ENCODE measurements at regions not wholly inside any gene's neighbourhood (a gene's known extent, or its start where the extent isn't known, plus 50 kb on each side); places are given as distances from the start of the nearest gene placed in this dataset.

DNA sequence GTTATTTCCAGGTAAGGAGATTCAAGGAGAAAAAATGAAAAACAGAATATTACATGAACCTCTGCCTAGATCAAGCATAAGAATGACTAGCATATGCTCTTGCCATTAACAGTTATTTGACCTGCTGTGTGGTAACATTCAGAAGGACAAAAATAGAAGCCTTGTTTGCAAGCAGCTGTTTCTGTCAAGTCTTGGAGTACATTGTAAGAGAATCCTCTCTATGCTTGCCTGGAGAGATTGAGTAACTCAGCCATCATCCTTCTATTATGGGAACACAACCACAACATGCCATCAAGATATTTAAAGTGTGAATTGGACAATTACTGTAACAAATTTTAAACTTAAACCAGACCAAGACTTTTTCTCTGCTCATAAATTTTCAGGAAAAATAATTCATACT lies 1054.4 kb downstream of the NLGN4Y start:
- no peaks in the 10 kb centered on the region for H3K36me3 ChIP-seq (ENCODE audit: insufficient read depth)
- peaks cover 2% of the 10 kb centered on the region; the same call in 1 of the 3 replicates for H3K9me3 Mint-ChIP-seq
- TF ChIP-seq, protein P1, sequence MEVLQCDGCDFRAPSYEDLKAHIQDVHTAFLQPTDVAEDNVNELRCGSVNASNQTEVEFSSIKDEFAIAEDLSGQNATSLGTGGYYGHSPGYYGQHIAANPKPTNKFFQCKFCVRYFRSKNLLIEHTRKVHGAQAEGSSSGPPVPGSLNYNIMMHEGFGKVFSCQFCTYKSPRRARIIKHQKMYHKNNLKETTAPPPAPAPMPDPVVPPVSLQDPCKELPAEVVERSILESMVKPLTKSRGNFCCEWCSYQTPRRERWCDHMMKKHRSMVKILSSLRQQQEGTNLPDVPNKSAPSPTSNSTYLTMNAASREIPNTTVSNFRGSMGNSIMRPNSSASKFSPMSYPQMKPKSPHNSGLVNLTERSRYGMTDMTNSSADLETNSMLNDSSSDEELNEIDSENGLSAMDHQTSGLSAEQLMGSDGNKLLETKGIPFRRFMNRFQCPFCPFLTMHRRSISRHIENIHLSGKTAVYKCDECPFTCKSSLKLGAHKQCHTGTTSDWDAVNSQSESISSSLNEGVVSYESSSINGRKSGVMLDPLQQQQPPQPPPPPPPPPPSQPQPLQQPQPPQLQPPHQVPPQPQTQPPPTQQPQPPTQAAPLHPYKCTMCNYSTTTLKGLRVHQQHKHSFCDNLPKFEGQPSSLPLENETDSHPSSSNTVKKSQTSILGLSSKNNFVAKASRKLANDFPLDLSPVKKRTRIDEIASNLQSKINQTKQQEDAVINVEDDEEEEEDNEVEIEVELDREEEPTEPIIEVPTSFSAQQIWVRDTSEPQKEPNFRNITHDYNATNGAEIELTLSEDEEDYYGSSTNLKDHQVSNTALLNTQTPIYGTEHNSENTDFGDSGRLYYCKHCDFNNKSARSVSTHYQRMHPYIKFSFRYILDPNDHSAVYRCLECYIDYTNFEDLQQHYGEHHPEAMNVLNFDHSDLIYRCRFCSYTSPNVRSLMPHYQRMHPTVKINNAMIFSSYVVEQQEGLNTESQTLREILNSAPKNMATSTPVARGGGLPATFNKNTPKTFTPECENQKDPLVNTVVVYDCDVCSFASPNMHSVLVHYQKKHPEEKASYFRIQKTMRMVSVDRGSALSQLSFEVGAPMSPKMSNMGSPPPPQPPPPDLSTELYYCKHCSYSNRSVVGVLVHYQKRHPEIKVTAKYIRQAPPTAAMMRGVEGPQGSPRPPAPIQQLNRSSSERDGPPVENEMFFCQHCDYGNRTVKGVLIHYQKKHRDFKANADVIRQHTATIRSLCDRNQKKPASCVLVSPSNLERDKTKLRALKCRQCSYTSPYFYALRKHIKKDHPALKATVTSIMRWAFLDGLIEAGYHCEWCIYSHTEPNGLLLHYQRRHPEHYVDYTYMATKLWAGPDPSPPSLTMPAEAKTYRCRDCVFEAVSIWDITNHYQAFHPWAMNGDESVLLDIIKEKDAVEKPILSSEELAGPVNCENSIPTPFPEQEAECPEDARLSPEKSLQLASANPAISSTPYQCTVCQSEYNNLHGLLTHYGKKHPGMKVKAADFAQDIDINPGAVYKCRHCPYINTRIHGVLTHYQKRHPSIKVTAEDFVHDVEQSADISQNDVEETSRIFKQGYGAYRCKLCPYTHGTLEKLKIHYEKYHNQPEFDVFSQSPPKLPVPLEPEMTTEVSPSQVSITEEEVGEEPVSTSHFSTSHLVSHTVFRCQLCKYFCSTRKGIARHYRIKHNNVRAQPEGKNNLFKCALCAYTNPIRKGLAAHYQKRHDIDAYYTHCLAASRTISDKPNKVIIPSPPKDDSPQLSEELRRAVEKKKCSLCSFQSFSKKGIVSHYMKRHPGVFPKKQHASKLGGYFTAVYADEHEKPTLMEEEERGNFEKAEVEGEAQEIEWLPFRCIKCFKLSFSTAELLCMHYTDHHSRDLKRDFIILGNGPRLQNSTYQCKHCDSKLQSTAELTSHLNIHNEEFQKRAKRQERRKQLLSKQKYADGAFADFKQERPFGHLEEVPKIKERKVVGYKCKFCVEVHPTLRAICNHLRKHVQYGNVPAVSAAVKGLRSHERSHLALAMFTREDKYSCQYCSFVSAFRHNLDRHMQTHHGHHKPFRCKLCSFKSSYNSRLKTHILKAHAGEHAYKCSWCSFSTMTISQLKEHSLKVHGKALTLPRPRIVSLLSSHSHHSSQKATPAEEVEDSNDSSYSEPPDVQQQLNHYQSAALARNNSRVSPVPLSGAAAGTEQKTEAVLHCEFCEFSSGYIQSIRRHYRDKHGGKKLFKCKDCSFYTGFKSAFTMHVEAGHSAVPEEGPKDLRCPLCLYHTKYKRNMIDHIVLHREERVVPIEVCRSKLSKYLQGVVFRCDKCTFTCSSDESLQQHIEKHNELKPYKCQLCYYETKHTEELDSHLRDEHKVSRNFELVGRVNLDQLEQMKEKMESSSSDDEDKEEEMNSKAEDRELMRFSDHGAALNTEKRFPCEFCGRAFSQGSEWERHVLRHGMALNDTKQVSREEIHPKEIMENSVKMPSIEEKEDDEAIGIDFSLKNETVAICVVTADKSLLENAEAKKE (CRISPR knock-in tag; IDR thresholded peaks at IDR 0.05) = no peak
- no peak for TF ChIP-seq CREB1 (CRISPR knock-in tag; IDR thresholded peaks at IDR 0.05; ENCODE audit: low read depth)
- no peak for TF ChIP-seq JUNB (IDR thresholded peaks at IDR 0.05; ENCODE audit: unreplicated experiment)
- TF ChIP-seq, protein P2, sequence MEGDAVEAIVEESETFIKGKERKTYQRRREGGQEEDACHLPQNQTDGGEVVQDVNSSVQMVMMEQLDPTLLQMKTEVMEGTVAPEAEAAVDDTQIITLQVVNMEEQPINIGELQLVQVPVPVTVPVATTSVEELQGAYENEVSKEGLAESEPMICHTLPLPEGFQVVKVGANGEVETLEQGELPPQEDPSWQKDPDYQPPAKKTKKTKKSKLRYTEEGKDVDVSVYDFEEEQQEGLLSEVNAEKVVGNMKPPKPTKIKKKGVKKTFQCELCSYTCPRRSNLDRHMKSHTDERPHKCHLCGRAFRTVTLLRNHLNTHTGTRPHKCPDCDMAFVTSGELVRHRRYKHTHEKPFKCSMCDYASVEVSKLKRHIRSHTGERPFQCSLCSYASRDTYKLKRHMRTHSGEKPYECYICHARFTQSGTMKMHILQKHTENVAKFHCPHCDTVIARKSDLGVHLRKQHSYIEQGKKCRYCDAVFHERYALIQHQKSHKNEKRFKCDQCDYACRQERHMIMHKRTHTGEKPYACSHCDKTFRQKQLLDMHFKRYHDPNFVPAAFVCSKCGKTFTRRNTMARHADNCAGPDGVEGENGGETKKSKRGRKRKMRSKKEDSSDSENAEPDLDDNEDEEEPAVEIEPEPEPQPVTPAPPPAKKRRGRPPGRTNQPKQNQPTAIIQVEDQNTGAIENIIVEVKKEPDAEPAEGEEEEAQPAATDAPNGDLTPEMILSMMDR (conservative IDR thresholded peaks at IDR 0.05; ENCODE audit: low read depth in 2 of 2) = no peak
- TF ChIP-seq NANOG (IDR thresholded peaks at IDR 0.05; ENCODE audit: borderline replicate concordance) = no peak
- no peak for TF ChIP-seq POLR2AphosphoS5 (IDR thresholded peaks at IDR 0.05; ENCODE audit: low read depth)
- TF ChIP-seq, protein P3, sequence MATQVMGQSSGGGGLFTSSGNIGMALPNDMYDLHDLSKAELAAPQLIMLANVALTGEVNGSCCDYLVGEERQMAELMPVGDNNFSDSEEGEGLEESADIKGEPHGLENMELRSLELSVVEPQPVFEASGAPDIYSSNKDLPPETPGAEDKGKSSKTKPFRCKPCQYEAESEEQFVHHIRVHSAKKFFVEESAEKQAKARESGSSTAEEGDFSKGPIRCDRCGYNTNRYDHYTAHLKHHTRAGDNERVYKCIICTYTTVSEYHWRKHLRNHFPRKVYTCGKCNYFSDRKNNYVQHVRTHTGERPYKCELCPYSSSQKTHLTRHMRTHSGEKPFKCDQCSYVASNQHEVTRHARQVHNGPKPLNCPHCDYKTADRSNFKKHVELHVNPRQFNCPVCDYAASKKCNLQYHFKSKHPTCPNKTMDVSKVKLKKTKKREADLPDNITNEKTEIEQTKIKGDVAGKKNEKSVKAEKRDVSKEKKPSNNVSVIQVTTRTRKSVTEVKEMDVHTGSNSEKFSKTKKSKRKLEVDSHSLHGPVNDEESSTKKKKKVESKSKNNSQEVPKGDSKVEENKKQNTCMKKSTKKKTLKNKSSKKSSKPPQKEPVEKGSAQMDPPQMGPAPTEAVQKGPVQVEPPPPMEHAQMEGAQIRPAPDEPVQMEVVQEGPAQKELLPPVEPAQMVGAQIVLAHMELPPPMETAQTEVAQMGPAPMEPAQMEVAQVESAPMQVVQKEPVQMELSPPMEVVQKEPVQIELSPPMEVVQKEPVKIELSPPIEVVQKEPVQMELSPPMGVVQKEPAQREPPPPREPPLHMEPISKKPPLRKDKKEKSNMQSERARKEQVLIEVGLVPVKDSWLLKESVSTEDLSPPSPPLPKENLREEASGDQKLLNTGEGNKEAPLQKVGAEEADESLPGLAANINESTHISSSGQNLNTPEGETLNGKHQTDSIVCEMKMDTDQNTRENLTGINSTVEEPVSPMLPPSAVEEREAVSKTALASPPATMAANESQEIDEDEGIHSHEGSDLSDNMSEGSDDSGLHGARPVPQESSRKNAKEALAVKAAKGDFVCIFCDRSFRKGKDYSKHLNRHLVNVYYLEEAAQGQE (IDR thresholded peaks at IDR 0.05; ENCODE audit: unreplicated experiment) = no peak
- TF ChIP-seq STAT1 (IDR thresholded peaks at IDR 0.05; ENCODE audit: unreplicated experiment) = no peak
- no peak for TF ChIP-seq EZH2 (IDR thresholded peaks at IDR 0.05; ENCODE audit: low read depth, unreplicated experiment)
- TF ChIP-seq ZNF114 (CRISPR knock-in tag; IDR thresholded peaks at IDR 0.05) = no peak
- no peak for TF ChIP-seq EZH2phosphoT487 (IDR thresholded peaks at IDR 0.05; ENCODE audit: unreplicated experiment)
- no peak for TF ChIP-seq ZNF331 (CRISPR knock-in tag; IDR thresholded peaks at IDR 0.05; ENCODE audit: low read depth)
- TF ChIP-seq, protein P4, sequence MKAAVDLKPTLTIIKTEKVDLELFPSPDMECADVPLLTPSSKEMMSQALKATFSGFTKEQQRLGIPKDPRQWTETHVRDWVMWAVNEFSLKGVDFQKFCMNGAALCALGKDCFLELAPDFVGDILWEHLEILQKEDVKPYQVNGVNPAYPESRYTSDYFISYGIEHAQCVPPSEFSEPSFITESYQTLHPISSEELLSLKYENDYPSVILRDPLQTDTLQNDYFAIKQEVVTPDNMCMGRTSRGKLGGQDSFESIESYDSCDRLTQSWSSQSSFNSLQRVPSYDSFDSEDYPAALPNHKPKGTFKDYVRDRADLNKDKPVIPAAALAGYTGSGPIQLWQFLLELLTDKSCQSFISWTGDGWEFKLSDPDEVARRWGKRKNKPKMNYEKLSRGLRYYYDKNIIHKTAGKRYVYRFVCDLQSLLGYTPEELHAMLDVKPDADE (IDR thresholded peaks at IDR 0.05) = no peak
- no peak for DNase-seq (ENCODE audit: low spot score)
- no peaks in the 10 kb centered on the region for H3K9me2 ChIP-seq (ENCODE audit: insufficient read depth)
- H4K20me1 ChIP-seq (replicated peaks; ENCODE audit: insufficient read depth) = no peaks in the 10 kb centered on the region
- no peaks in the 10 kb centered on the region for H3K27me3 ChIP-seq (ENCODE audit: insufficient read depth)
- H3K4me3 Mint-ChIP-seq = no peak overlapping the region
- no peak overlapping the region for H3K27ac Mint-ChIP-seq
- peaks cover 8% of the 10 kb centered on the region; the same call in 2 of the 3 replicates for H3K4me1 Mint-ChIP-seq
- H3K4me2 ChIP-seq = no peak overlapping the region
- H3K27me3 Mint-ChIP-seq (ENCODE audit: insufficient read depth, low read depth, poor library complexity) = no peaks in the 10 kb centered on the region
- H3K79me2 ChIP-seq (replicated peaks; ENCODE audit: insufficient read depth) = no peaks in the 10 kb centered on the region
- H2AFZ ChIP-seq = no peak overlapping the region
- H3K4me1 ChIP-seq (ENCODE audit: insufficient read depth) = no peaks in the 10 kb centered on the region
- ATAC-seq = no peak
- no peak overlapping the region for H3K27ac ChIP-seq (ENCODE audit: low read depth)
- H3K36me3 Mint-ChIP-seq (ENCODE audit: low read depth) = peaks cover 3% of the 10 kb centered on the region; the same call in 2 of the 3 replicates
- no peaks in the 10 kb centered on the region for H3F3A ChIP-seq (replicated peaks; ENCODE audit: low read depth)
- H3K4me3 ChIP-seq = no peak overlapping the region
